Sigmoid colon (tissue), 6 donors: ENCODE measurements at regions not wholly inside any gene's neighbourhood (a gene's known extent, or its start where the extent isn't known, plus 50 kb on each side); places are given as distances from the start of the nearest gene placed in this dataset.

Source experiments
- DNase-seq: peaks from one replicate; pipeline ENCODE4 v3.0.0-alpha.2; 2019
- H3K27ac ChIP-seq, 4 donors: fragments of 200-600 bp; sonication (generic); one replicate each; pipeline ENCODE4 v1.5.1; 2016 to 2019; ENCODE audit warnings: mild to moderate bottlenecking in 1 of 4
- H3K27me3 ChIP-seq, 3 donors: fragments of 200-600 bp; sonication (generic); one replicate each; pipeline ENCODE4 v1.5.1; 2019; ENCODE audit warnings: mild to moderate bottlenecking in 1 of 3
- H3K36me3 ChIP-seq, 4 donors: fragments of 200-600 bp; sonication (generic); one replicate each; pipeline ENCODE4 v1.5.1; 2016 to 2019
- H3K4me1 ChIP-seq, 4 donors: fragments of 200-600 bp; sonication (generic); one replicate each; pipeline ENCODE4 v1.5.1; 2017 to 2019
- H3K4me3 ChIP-seq, 4 donors: fragments of 200-600 bp; sonication (generic); one replicate each; pipeline ENCODE4 v1.5.1; 2017 to 2019; ENCODE audit warnings: mild to moderate bottlenecking in 2 of 4, moderate library complexity in 1 of 4
- H3K9me3 ChIP-seq, 4 donors: fragments of 200-600 bp in 3 of 4; sonication (generic) in 3 of 4; one replicate each; pipeline versions ENCODE4 v1.5.1 to v1.6.1; 2013 to 2019
- EP300 ChIP-seq, 4 donors: sonication (generic); formaldehyde crosslinking; IDR thresholded peaks; one replicate each; pipeline ENCODE4 v1.6.1; 2017; ENCODE audit warnings: antibody characterized with exemption in 4 of 4
- POLR2A ChIP-seq, 2 donors: fragments of 450-650 bp; IDR thresholded peaks; one replicate each; pipeline ENCODE4 v1.6.1; 2016; ENCODE audit warnings: antibody characterized with exemption in 2 of 2, mild to moderate bottlenecking in 2 of 2, moderate library complexity in 2 of 2
- POLR2AphosphoS5 ChIP-seq, 4 donors: sonication (generic); formaldehyde crosslinking; IDR thresholded peaks; one replicate each; pipeline ENCODE4 v1.6.1; 2017; ENCODE audit warnings: antibody characterized with exemption in 4 of 4
- WGBS, 2 donors: extraction: QIAGEN DNeasy Blood & Tissue Kit; methylation state at CpG; one replicate each; pipeline ENCODE4 v1.1.7; 2013; 5-methylcytosine and 5-hydroxymethylcytosine counted together
- intact Hi-C: fragments of 100-400 bp; cut with DNase I; formaldehyde crosslinking; loops from one replicate; pipeline ENCODE4 v1.15.1; 2023
- TF ChIP-seq, protein P1 (sequence below), 4 experiments: fragments of 450-650 bp in 3 of 4; fragments of 200-600 bp in 1 of 4; IDR thresholded peaks; one replicate each; pipeline ENCODE4 v1.5.1; 2016 to 2019; ENCODE audit warnings: antibody characterized with exemption in 4 of 4, mild to moderate bottlenecking in 3 of 4, moderate library complexity in 2 of 4
- donor health status: healthy with polysubstance abuse.
- donor health status: healthy.

DNA sequence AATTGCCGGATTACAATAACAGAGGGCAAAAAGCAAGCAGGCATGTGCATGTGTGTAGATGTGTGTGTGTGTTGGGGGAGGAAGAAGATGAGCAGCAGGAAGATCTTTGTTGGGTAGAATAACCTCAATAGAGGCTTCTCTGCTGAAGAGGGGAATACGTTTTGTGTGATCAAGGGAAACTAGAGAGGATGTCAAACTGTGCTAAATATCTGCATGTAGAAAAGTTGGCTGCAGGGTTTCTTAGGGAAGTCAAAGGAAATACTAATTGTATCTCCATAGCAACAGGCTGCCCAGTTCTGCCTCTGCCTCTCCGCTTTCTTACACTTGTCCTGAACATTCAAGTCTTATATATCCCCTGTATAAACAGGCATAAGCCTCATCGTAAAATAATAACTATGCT, 190.1 kb upstream of the RND3 start:
- DNase-seq: no peak
- H3K4me3 ChIP-seq: no peak overlapping the region
- no peak overlapping the region for H3K27ac ChIP-seq
- H3K27me3 ChIP-seq: no peaks in the 10 kb centered on the region
- 67 to 77% methylated on average over 4 of the region's 4 CpGs for WGBS, 2 donors
- intact Hi-C loops: no loop called here
- no peak for TF ChIP-seq POLR2A (IDR thresholded peaks at IDR 0.05)
- no peak for TF ChIP-seq EP300 (IDR thresholded peaks at IDR 0.05)
- no peak for TF ChIP-seq POLR2AphosphoS5 (IDR thresholded peaks at IDR 0.05)
- TF ChIP-seq, protein P1, sequence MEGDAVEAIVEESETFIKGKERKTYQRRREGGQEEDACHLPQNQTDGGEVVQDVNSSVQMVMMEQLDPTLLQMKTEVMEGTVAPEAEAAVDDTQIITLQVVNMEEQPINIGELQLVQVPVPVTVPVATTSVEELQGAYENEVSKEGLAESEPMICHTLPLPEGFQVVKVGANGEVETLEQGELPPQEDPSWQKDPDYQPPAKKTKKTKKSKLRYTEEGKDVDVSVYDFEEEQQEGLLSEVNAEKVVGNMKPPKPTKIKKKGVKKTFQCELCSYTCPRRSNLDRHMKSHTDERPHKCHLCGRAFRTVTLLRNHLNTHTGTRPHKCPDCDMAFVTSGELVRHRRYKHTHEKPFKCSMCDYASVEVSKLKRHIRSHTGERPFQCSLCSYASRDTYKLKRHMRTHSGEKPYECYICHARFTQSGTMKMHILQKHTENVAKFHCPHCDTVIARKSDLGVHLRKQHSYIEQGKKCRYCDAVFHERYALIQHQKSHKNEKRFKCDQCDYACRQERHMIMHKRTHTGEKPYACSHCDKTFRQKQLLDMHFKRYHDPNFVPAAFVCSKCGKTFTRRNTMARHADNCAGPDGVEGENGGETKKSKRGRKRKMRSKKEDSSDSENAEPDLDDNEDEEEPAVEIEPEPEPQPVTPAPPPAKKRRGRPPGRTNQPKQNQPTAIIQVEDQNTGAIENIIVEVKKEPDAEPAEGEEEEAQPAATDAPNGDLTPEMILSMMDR (IDR thresholded peaks at IDR 0.05): no peak
- no peaks in the 10 kb centered on the region for H3K36me3 ChIP-seq
- H3K4me1 ChIP-seq: no peaks in the 10 kb centered on the region
- no peaks in the 10 kb centered on the region for H3K9me3 ChIP-seq

DNA sequence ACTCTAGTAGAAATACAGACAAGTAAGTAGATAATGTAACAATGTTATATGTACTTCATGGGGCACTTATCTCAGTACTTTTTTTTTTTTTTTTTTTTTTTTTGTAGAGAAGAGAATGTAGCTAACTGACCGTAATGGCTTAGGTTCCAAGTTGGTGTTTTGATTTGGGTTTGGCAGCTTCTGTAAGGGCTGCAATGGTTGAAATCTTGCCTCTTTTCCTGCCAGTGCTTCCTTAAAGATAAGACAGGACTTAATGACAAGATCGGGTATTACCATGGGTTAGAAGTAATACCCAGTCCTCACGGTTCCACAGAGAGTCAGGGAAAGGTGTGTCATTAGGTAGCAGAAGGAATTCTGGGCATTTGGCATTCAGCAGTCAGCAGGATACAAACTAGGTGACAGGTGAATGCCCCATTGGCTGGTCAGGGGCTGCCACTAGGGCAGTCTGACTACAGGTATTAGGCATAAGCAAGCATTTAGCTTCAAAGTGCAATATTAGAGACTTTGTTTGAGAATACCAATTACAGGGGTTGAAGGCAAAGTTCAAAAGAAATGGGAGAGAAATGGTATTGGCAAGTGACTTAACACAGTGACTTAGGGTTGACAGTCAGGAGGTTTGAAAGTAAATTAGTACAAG, 189.4 kb upstream of the RND3 start:
- 62 to 73% methylated on average over 3 of the region's 3 CpGs for WGBS, 2 donors
- Histone ChIP-seq H3K4me3 (no peak overlapping the region), H3K9me3 (no peaks in the 10 kb centered on the region), H3K4me1 (no peaks in the 10 kb centered on the region), H3K27me3 (no peaks in the 10 kb centered on the region), H3K36me3 (no peaks in the 10 kb centered on the region), H3K27ac (no peak overlapping the region)
- intact Hi-C loops: no loop called here
- no peak for TF ChIP-seq POLR2AphosphoS5 (IDR thresholded peaks at IDR 0.05)
- TF ChIP-seq EP300 (IDR thresholded peaks at IDR 0.05): no peak
- TF ChIP-seq, protein P1 (IDR thresholded peaks at IDR 0.05): no peak
- TF ChIP-seq POLR2A (IDR thresholded peaks at IDR 0.05): no peak
- no peak for DNase-seq

DNA sequence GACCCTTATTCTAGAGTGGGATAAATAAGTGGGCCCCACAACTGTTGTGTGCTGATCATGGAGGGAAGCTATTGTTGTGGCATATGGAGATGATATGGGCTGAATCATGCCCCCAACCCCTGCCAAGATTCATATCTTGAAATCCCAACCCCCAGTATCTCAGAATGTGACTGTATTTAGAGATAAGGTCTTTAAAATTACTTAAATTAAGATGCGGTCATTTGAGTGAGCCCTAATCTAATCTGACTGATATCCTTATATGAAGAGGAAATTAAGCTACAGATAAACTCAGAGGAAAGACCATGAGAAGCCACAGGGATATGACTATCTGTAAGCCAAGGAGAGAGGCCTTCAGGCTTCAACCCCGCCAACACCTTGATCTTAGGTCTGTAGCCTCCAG, 188.3 kb upstream of the RND3 start:
- no peak for TF ChIP-seq POLR2AphosphoS5 (IDR thresholded peaks at IDR 0.05)
- TF ChIP-seq, protein P1 (IDR thresholded peaks at IDR 0.05): no peak
- TF ChIP-seq POLR2A (IDR thresholded peaks at IDR 0.05): no peak
- Histone ChIP-seq H3K27ac (no peak overlapping the region), H3K27me3 (no peaks in the 10 kb centered on the region), H3K36me3 (no peaks in the 10 kb centered on the region), H3K9me3 (no peaks in the 10 kb centered on the region), H3K4me3 (no peak overlapping the region), H3K4me1 (no peaks in the 10 kb centered on the region)
- DNase-seq: no peak
- intact Hi-C loops: no loop called here
- WGBS, 2 donors: 88 to 93% methylated on average over 2 of the region's 2 CpGs

DNA sequence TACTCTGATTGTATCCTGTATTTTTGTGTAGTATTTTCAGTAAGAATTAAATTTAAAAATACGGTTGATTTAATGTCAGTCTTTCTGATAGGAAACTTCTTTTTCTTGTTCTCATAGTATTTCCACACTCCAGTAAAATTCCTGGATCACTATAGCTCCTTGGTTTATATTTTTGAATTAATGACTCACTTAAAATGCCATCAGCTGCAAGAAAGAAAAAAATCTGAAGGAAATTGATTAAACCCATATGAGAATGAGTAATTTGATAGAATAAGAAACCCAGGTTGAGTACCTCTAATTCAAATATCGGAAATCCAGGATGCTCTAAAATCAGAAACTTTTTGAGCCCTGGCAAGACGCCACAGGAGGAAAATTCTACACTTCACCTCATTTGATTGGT, 186.8 kb upstream of the RND3 start:
- H3K27ac ChIP-seq: no peak overlapping the region
- intact Hi-C loops: no loop called here
- no peaks in the 10 kb centered on the region for H3K36me3 ChIP-seq
- TF ChIP-seq, protein P1 (IDR thresholded peaks at IDR 0.05): no peak
- TF ChIP-seq EP300 (IDR thresholded peaks at IDR 0.05) (no peak), POLR2AphosphoS5 (IDR thresholded peaks at IDR 0.05) (no peak), POLR2A (IDR thresholded peaks at IDR 0.05) (no peak)
- no peaks in the 10 kb centered on the region for H3K9me3 ChIP-seq
- H3K4me3 ChIP-seq: no peak overlapping the region
- WGBS, 2 donors: 74% methylated on average over 3 of the region's 3 CpGs
- H3K4me1 ChIP-seq: no peaks in the 10 kb centered on the region
- no peaks in the 10 kb centered on the region for H3K27me3 ChIP-seq
- no peak for DNase-seq

DNA sequence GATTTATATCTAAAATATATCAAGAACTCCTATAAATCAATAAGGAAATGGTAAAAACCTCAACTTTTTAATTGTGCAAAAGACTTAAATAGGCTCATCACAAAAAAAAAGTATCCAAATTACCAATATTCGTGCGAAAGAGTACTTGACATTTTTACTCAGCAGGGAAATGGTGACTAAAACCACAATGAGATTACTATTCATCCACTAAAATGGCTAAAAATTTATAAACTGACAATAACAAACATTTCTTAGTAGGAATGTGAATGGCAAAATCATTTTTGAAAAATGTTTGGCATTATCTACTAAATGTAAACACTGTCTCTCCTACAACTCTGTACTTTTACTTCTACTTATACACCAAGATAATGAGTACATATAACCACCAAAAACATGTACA, 184.8 kb upstream of the RND3 start:
- no peaks in the 10 kb centered on the region for H3K27me3 ChIP-seq
- H3K4me1 ChIP-seq: no peaks in the 10 kb centered on the region
- H3K9me3 ChIP-seq: no peaks in the 10 kb centered on the region
- no peaks in the 10 kb centered on the region for H3K36me3 ChIP-seq
- TF ChIP-seq, protein P1 (IDR thresholded peaks at IDR 0.05): no peak
- TF ChIP-seq POLR2A (IDR thresholded peaks at IDR 0.05): no peak
- TF ChIP-seq EP300 (IDR thresholded peaks at IDR 0.05): no peak
- TF ChIP-seq POLR2AphosphoS5 (IDR thresholded peaks at IDR 0.05): no peak
- DNase-seq: no peak
- H3K4me3 ChIP-seq: no peak overlapping the region
- intact Hi-C loops: no loop called here
- H3K27ac ChIP-seq: no peak overlapping the region
- WGBS, 2 donors: 92 to 93% methylated on average over 2 of the region's 2 CpGs
